Karpas-422 (cell line): ENCODE measurements at regions not wholly inside any gene's neighbourhood (a gene's known extent, or its start where the extent isn't known, plus 50 kb on each side); places are given as distances from the start of the nearest gene placed in this dataset.

ENCODE experiments used
- DNase-seq: peaks from one replicate; pipeline ENCODE4 v3.0.0-alpha.2; 2015
- H2AFZ ChIP-seq: fragments of 200-600 bp; sonication (generic); 2 replicates; pipeline ENCODE4 v1.6.1; 2014; ENCODE audit warnings: antibody characterized with exemption, low read length, mixed read lengths
- H3K27ac ChIP-seq: fragments of 200-600 bp; sonication (generic); 2 replicates; pipeline ENCODE4 v1.5.1; 2014; ENCODE audit warnings: mild to moderate bottlenecking, low read length, moderate library complexity
- H3K27me3 ChIP-seq: fragments of 200-600 bp; sonication (generic); 2 replicates; pipeline ENCODE4 v1.6.1; 2014; ENCODE audit warnings: low read length, mixed read lengths
- H3K36me3 ChIP-seq: fragments of 200-600 bp; sonication (generic); 2 replicates; pipeline ENCODE4 v1.6.1; 2014; ENCODE audit warnings: low read length, mixed read lengths; ENCODE audit not compliant: insufficient read depth
- H3K4me1 ChIP-seq: fragments of 200-600 bp; sonication (generic); 2 replicates; pipeline ENCODE4 v1.6.1; 2014; ENCODE audit warnings: mild to moderate bottlenecking, low read length, mixed read lengths
- H3K4me2 ChIP-seq: fragments of 200-600 bp; sonication (generic); 2 replicates; pipeline ENCODE4 v1.6.1; 2014; ENCODE audit warnings: low read length, low read depth, mild to moderate bottlenecking; ENCODE audit not compliant: poor library complexity, severe bottlenecking
- H3K4me3 ChIP-seq: fragments of 200-600 bp; sonication (generic); 2 replicates; pipeline ENCODE4 v1.5.1; 2014; ENCODE audit warnings: mild to moderate bottlenecking, antibody characterized with exemption, low read length, mixed read lengths
- H3K79me2 ChIP-seq: fragments of 200-600 bp; sonication (generic); 2 replicates; pipeline ENCODE4 v1.6.1; 2014; ENCODE audit warnings: mild to moderate bottlenecking, low read length, mixed read lengths
- H3K9ac ChIP-seq: fragments of 200-600 bp; sonication (generic); 2 replicates; pipeline ENCODE4 v1.6.0; 2014; ENCODE audit warnings: low read length
- H3K9me2 ChIP-seq: fragments of 200-600 bp; sonication (generic), shearing (Covaris generic); replicated peaks from 2 replicates; pipeline ENCODE4 v1.6.0; 2014; ENCODE audit warnings: mild to moderate bottlenecking, low read length, moderate library complexity; ENCODE audit not compliant: insufficient read depth
- H3K9me3 ChIP-seq: fragments of 300-700, 200-600 bp; sonication (generic); 2 replicates; pipeline ENCODE4 v1.6.1; 2014; ENCODE audit warnings: low read length, mixed read lengths
- H4K20me1 ChIP-seq: fragments of 200-600 bp; sonication (generic); 2 replicates; pipeline ENCODE4 v1.6.1; 2014; ENCODE audit warnings: mild to moderate bottlenecking, antibody characterized with exemption, low read length, low read depth; ENCODE audit not compliant: insufficient read depth

GRCh38 chr18:26655525-26656430, 107.4 kb upstream of the KCTD1 start:
- Histone ChIP-seq H3K27me3 (no peaks in the 10 kb centered on the region), H3K4me3 (no peak overlapping the region), H3K79me2 (no peaks in the 10 kb centered on the region), H3K36me3 (no peaks in the 10 kb centered on the region), H3K4me1 (no peaks in the 10 kb centered on the region), H3K4me2 (no peak overlapping the region), H4K20me1 (no peaks in the 10 kb centered on the region), H2AFZ (no peak overlapping the region), H3K27ac (no peak overlapping the region), H3K9me3 (no peaks in the 10 kb centered on the region), H3K9ac (no peak overlapping the region), H3K9me2 (no peaks in the 10 kb centered on the region)
- DNase-seq: no peak

- Histone ChIP-seq H3K27me3 (no peaks in the 10 kb centered on the region), H3K9me2 (no peaks in the 10 kb centered on the region), H3K4me1 (no peaks in the 10 kb centered on the region)
Measured at GRCh38 chr18:26654616-26655524, 106.5 kb upstream of the KCTD1 start.

GRCh38 chr18:26653943-26654615, 105.7 kb upstream of the KCTD1 start:
- no peak overlapping the region for H3K27ac ChIP-seq

More at GRCh38 chr18:26654616-26655524, 106.5 kb upstream of the KCTD1 start:
- DNase-seq: no peak
- H3K79me2 ChIP-seq: no peaks in the 10 kb centered on the region
- no peaks in the 10 kb centered on the region for H3K9me3 ChIP-seq
- H2AFZ ChIP-seq: no peak overlapping the region
- no peak overlapping the region for H3K4me2 ChIP-seq
- H3K27ac ChIP-seq: no peak overlapping the region
- no peaks in the 10 kb centered on the region for H3K36me3 ChIP-seq
- no peak overlapping the region for H3K9ac ChIP-seq
- no peak overlapping the region for H3K4me3 ChIP-seq
- no peaks in the 10 kb centered on the region for H4K20me1 ChIP-seq

GRCh38 chr18:26652501-26652900, 104.1 kb upstream of the KCTD1 start:
- Histone ChIP-seq H2AFZ (no peak overlapping the region), H3K4me1 (no peaks in the 10 kb centered on the region), H3K4me3 (no peak overlapping the region), H3K79me2 (no peaks in the 10 kb centered on the region), H3K27ac (no peak overlapping the region), H3K36me3 (no peaks in the 10 kb centered on the region), H3K9me3 (no peaks in the 10 kb centered on the region), H3K9me2 (no peaks in the 10 kb centered on the region), H4K20me1 (no peaks in the 10 kb centered on the region), H3K4me2 (no peak overlapping the region), H3K9ac (no peak overlapping the region), H3K27me3 (no peaks in the 10 kb centered on the region)
- DNase-seq: no peak

More at GRCh38 chr18:26653943-26654615, 105.7 kb upstream of the KCTD1 start:
- H4K20me1 ChIP-seq: no peaks in the 10 kb centered on the region
- no peak overlapping the region for H3K4me2 ChIP-seq
- no peaks in the 10 kb centered on the region for H3K9me2 ChIP-seq
- DNase-seq: no peak
- H2AFZ ChIP-seq: no peak overlapping the region
- no peaks in the 10 kb centered on the region for H3K9me3 ChIP-seq
- H3K79me2 ChIP-seq: no peaks in the 10 kb centered on the region
- H3K4me3 ChIP-seq: no peak overlapping the region
- H3K36me3 ChIP-seq: no peaks in the 10 kb centered on the region
- no peaks in the 10 kb centered on the region for H3K27me3 ChIP-seq
- H3K9ac ChIP-seq: no peak overlapping the region
- no peaks in the 10 kb centered on the region for H3K4me1 ChIP-seq

GRCh38 chr18:26650310-26651268, 102.2 kb upstream of the KCTD1 start:
- H3K27me3 ChIP-seq: no peaks in the 10 kb centered on the region
- H3K9me3 ChIP-seq: no peaks in the 10 kb centered on the region
- H3K4me2 ChIP-seq: no peak overlapping the region
- H3K27ac ChIP-seq: no peak overlapping the region
- no peaks in the 10 kb centered on the region for H3K79me2 ChIP-seq
- no peak for DNase-seq
- no peak overlapping the region for H3K4me3 ChIP-seq
- no peak overlapping the region for H3K9ac ChIP-seq
- no peak overlapping the region for H2AFZ ChIP-seq
- H3K9me2 ChIP-seq: no peaks in the 10 kb centered on the region
- H3K4me1 ChIP-seq: peaks cover 14% of the 10 kb centered on the region
- no peaks in the 10 kb centered on the region for H3K36me3 ChIP-seq
- no peaks in the 10 kb centered on the region for H4K20me1 ChIP-seq

- Histone ChIP-seq H3K79me2 (no peaks in the 10 kb centered on the region), H3K9ac (no peak overlapping the region), H3K36me3 (no peaks in the 10 kb centered on the region), H3K9me2 (no peaks in the 10 kb centered on the region), H4K20me1 (no peaks in the 10 kb centered on the region), H3K4me3 (no peak overlapping the region), H3K27ac (no peak overlapping the region), H3K4me2 (no peak overlapping the region), H3K27me3 (no peaks in the 10 kb centered on the region), H2AFZ (no peak overlapping the region), H3K9me3 (no peaks in the 10 kb centered on the region), H3K4me1 (peaks cover 14% of the 10 kb centered on the region)
- DNase-seq: no peak
Measured at GRCh38 chr18:26649193-26649543, 100.8 kb upstream of the KCTD1 start.

- no peak for DNase-seq
- Histone ChIP-seq H4K20me1 (no peaks in the 10 kb centered on the region), H3K9me3 (no peaks in the 10 kb centered on the region), H3K36me3 (no peaks in the 10 kb centered on the region), H3K4me2 (no peak overlapping the region), H3K9me2 (no peaks in the 10 kb centered on the region), H3K4me3 (no peak overlapping the region), H3K27ac (no peak overlapping the region), H3K4me1 (peaks cover 14% of the 10 kb centered on the region), H2AFZ (no peak overlapping the region), H3K79me2 (no peaks in the 10 kb centered on the region), H3K27me3 (no peaks in the 10 kb centered on the region), H3K9ac (no peak overlapping the region)
Measured at GRCh38 chr18:26648509-26649192, 100.3 kb upstream of the KCTD1 start.
